K562 (cell line): ENCODE measurements at regions not wholly inside any gene's neighbourhood (a gene's known extent, or its start where the extent isn't known, plus 50 kb on each side); places are given as distances from the start of the nearest gene placed in this dataset.

Experiments
- ATAC-seq: fragments of 200-7000 bp; cut with Tn5 transposase; 3 replicates; pipeline ENCODE4 v1.9.1; 2020; ENCODE audit warnings: moderate library complexity
- BruUV-seq: library from RNA; stranded (reverse); fragments of 400-500 nt; replicated peaks from 2 replicates; lab custom pipeline; 2021; lab: Mats Ljungman, UMichigan
- CTCF ChIA-PET: fragments of 300-600 bp; formaldehyde crosslinking; extraction: SDS; loops from one replicate; lab custom pipeline; 2021; ENCODE audit warnings: low intra/inter-chr PET ratio; lab: Yijun Ruan, JAX
- POLR2A ChIA-PET: fragments of 300-600, 350-650 bp; sonication (Branson Sonifier 250); formaldehyde crosslinking; extraction: SDS; loops from one replicate; lab custom pipeline; 2021; ENCODE audit warnings: antibody characterized with exemption, inconsistent platforms; lab: Yijun Ruan, JAX
- DNase-seq, 4 experiments: peaks; one replicate each; pipeline versions ENCODE4 v3.0.0 to v3.0.0-alpha.2; 2011 to 2018; ENCODE audit warnings: low spot score in 3 of 4, mixed read lengths in 3 of 4; ENCODE audit errors: extremely low read depth in 1 of 4
- FAIRE-seq: peaks from 2 replicates; lab custom pipeline; 2011; peaks lifted over from hg19 to GRCh38; lab: Jason Lieb, UNC
- H2AFZ ChIP-seq: 2 replicates; pipeline ENCODE4 v1.6.0; 2011; ENCODE audit warnings: low read depth, low read length, control low read depth, inconsistent platforms
- H3K27ac ChIP-seq: fragments of 200-600 bp; 3 replicates; pipeline ENCODE4 v1.8.0; 2011; ENCODE audit warnings: low read depth, mild to moderate bottlenecking, control low read depth, inconsistent platforms, low read length, moderate library complexity, mixed read lengths; ENCODE audit errors: extremely low read depth
- H3K27me3 ChIP-seq, 2 experiments: fragments of 300-600 bp in 1 of 2; 2 replicates in 1 of 2; 3 replicates in 1 of 2; pipeline versions ENCODE4 v1.6.0 to v1.8.0; 2011; ENCODE audit warnings: inconsistent platforms in 2 of 2, low read length in 2 of 2, mild to moderate bottlenecking in 1 of 2, mixed read lengths in 1 of 2, moderate library complexity in 1 of 2; ENCODE audit not compliant: control insufficient read depth in 2 of 2, insufficient read depth in 2 of 2
- H3K36me3 ChIP-seq: fragments of 300-600 bp; 3 replicates; pipeline ENCODE4 v1.8.0; 2011; ENCODE audit warnings: mild to moderate bottlenecking, low read length, inconsistent platforms; ENCODE audit not compliant: control insufficient read depth, insufficient read depth
- H3K4me1 ChIP-seq, 2 experiments: fragments of 200-600 bp in 1 of 2; replicated peaks in 1 of 2; 2 replicates in 1 of 2; 3 replicates in 1 of 2; pipeline versions ENCODE4 v1.5.1 to v1.8.0; 2011; ENCODE audit warnings: inconsistent platforms in 2 of 2, low read length in 2 of 2, mild to moderate bottlenecking in 1 of 2, mixed read lengths in 1 of 2, moderate library complexity in 1 of 2; ENCODE audit not compliant: control insufficient read depth in 2 of 2, insufficient read depth in 2 of 2
- H3K4me2 ChIP-seq: 2 replicates; pipeline ENCODE4 v1.6.1; 2011; ENCODE audit warnings: low read length, control low read depth, inconsistent platforms, mixed read lengths; ENCODE audit not compliant: insufficient read depth
- H3K4me3 ChIP-seq: fragments of 200-600 bp; sonication (generic), shearing (Covaris generic); 2 replicates; pipeline ENCODE4 v1.5.1; 2016; ENCODE audit warnings: control low read depth, inconsistent platforms
- H3K79me2 ChIP-seq: fragments of 200-600 bp; 3 replicates; pipeline ENCODE4 v1.8.0; 2011; ENCODE audit warnings: low read length, inconsistent platforms; ENCODE audit not compliant: control insufficient read depth, insufficient read depth
- H3K9ac ChIP-seq, 2 experiments: 2 replicates each; pipeline versions ENCODE4 v1.6.0 to v1.6.1; 2011; ENCODE audit warnings: low read depth in 2 of 2, low read length in 2 of 2, control low read depth in 1 of 2, inconsistent platforms in 1 of 2, mild to moderate bottlenecking in 1 of 2, mixed read lengths in 1 of 2; ENCODE audit not compliant: insufficient read depth in 1 of 2
- H3K9me1 ChIP-seq: one replicate; pipeline ENCODE4 v1.6.0; 2011; ENCODE audit warnings: inconsistent platforms, mild to moderate bottlenecking, low read length, moderate library complexity; ENCODE audit not compliant: control insufficient read depth, insufficient read depth
- H3K9me3 ChIP-seq: replicated peaks from 2 replicates; pipeline ENCODE4 v1.5.1; 2011; ENCODE audit warnings: low read depth, low read length, inconsistent platforms; ENCODE audit not compliant: control insufficient read depth, insufficient read depth
- H4K20me1 ChIP-seq: replicated peaks from 2 replicates; pipeline ENCODE4 v1.6.1; 2011; ENCODE audit warnings: low read length, inconsistent platforms, mixed read lengths; ENCODE audit not compliant: control insufficient read depth, insufficient read depth
- AFF1 ChIP-seq, 2 experiments: fragments of 450-650 bp; IDR thresholded peaks; 2 replicates each; pipeline ENCODE4 v1.6.1; 2018; ENCODE audit warnings: mild to moderate bottlenecking in 2 of 2, low read depth in 1 of 2; ENCODE audit not compliant: partially characterized antibody in 2 of 2
- BRCA1 ChIP-seq, 2 experiments: fragments of 450-650 bp in 1 of 2; sonication (generic) in 1 of 2; formaldehyde crosslinking in 1 of 2; IDR thresholded peaks; 2 replicates each; pipeline versions ENCODE4 v1.5.0 to v1.6.1; 2017 to 2020; ENCODE audit warnings: mild to moderate bottlenecking in 1 of 2, missing genetic modification reagents in 1 of 2
- MEF2D ChIP-seq: conservative IDR thresholded peaks from 2 replicates; pipeline ENCODE4 v1.6.1; 2016; ENCODE audit warnings: low read depth, missing genetic modification characterization, missing compliant biosample characterization
- ZNF584 ChIP-seq: fragments of 200-800 bp; sonication (Bioruptor generic); IDR thresholded peaks from 2 replicates; pipeline ENCODE4 v1.6.1; 2016; ENCODE audit warnings: low read depth, mild to moderate bottlenecking, missing genetic modification characterization, missing compliant biosample characterization
- ZNF589 ChIP-seq: fragments of 200-800 bp; sonication (Bioruptor generic); IDR thresholded peaks from 2 replicates; pipeline ENCODE4 v1.6.1; 2016; ENCODE audit warnings: low read depth, missing genetic modification characterization, missing compliant biosample characterization
- WGBS: fragments of 100-300 bp; shearing (Covaris generic); methylation state at CpG from one replicate; pipeline ENCODE4 v1.1.6; 2016; ENCODE audit warnings: low coverage, mixed read lengths; ENCODE audit not compliant: insufficient coverage; ENCODE audit errors: missing lambda C conversion rate; 5-methylcytosine and 5-hydroxymethylcytosine counted together
- in situ Hi-C: fragments of 300-500 bp; cut with MboI; formaldehyde crosslinking; loops from 4 replicates; pipeline ENCODE4 v1.15.0; 2018; ENCODE audit warnings: inconsistent platforms, mixed read lengths
- intact Hi-C: fragments of 100-400 bp; cut with micrococcal nuclease; formaldehyde crosslinking; loops from 2 replicates; pipeline ENCODE4 v1.14.2; 2022

- Histone ChIP-seq H2AFZ (no peak overlapping the region), H3K27ac (peak overlapping the region; percentile 72; the same call in 2 of the 3 replicates), H3K4me3 (no peak overlapping the region), H3K4me1 (no peaks in the 10 kb centered on the region; a peak in 2 of 5 replicates), H3K4me2 (no peak overlapping the region), H3K9me1 (peaks cover 6% of the 10 kb centered on the region), H3K9me3 (no peaks in the 10 kb centered on the region), H4K20me1 (no peaks in the 10 kb centered on the region), H3K9ac (no peak overlapping the region), H3K27me3 (no peaks in the 10 kb centered on the region), H3K36me3 (peaks cover 36% of the 10 kb centered on the region), H3K79me2 (peaks cover 6% of the 10 kb centered on the region; the same call in 2 of the 3 replicates)
- intact Hi-C loops: no loop called here
- in situ Hi-C loops: no loop called here
- TF ChIP-seq BRCA1 (IDR thresholded peaks at IDR 0.05): no peak
- no peak for TF ChIP-seq BRCA1 (CRISPR knock-in tag; IDR thresholded peaks at IDR 0.05)
- 0 out of 2 replicates have a peak, but pooled peaks have one; percentile 2 for TF ChIP-seq MEF2D (tag)
- TF ChIP-seq ZNF584 (CRISPR knock-in tag): peak; percentile 88; the same call in 1 of the 2 replicates
- TF ChIP-seq AFF1 (IDR thresholded peaks at IDR 0.05; ENCODE audit: low read depth in 1 of 2, partially characterized antibody in 2 of 2): no peak
- 0 out of 2 replicates have a peak, but pooled peaks have one; percentile 3 for TF ChIP-seq ZNF589
- no peak for FAIRE-seq
- 100% methylated on average over 2 of the region's 2 CpGs for WGBS
- DNase-seq: no peak
- no TSS peak for BruUV-seq
- ChIA-PET POLR2A (no interaction called here), CTCF (no interaction called here)
- no peak for ATAC-seq
These were observed 883.5 kb downstream of the TBC1D22A start for GRCh38 chr22:47645923-47646322.
